Suprapubic skin (tissue), 4 donors: ENCODE measurements at regions not wholly inside any gene's neighbourhood (a gene's known extent, or its start where the extent isn't known, plus 50 kb on each side); places are given as distances from the start of the nearest gene placed in this dataset.

Experiments used
- EP300 ChIP-seq: sonication (generic); formaldehyde crosslinking; IDR thresholded peaks from one replicate; pipeline ENCODE4 v1.6.1; 2017; ENCODE audit warnings: antibody characterized with exemption
- POLR2A ChIP-seq, 2 donors: fragments of 450-650 bp; IDR thresholded peaks; one replicate each; pipeline ENCODE4 v1.6.1; 2017; ENCODE audit warnings: antibody characterized with exemption in 2 of 2, mild to moderate bottlenecking in 2 of 2, moderate library complexity in 2 of 2
- POLR2AphosphoS5 ChIP-seq, 3 donors: sonication (generic); formaldehyde crosslinking; IDR thresholded peaks; one replicate each; pipeline ENCODE4 v1.6.1; 2017; ENCODE audit warnings: antibody characterized with exemption in 3 of 3
- TF ChIP-seq, protein P1 (sequence below), 2 donors: fragments of 200-600 bp in 1 of 2; fragments of 450-650 bp in 1 of 2; sonication (generic) in 1 of 2; IDR thresholded peaks; one replicate each; pipeline ENCODE4 v1.5.1; 2016 to 2019; ENCODE audit warnings: antibody characterized with exemption in 2 of 2, mild to moderate bottlenecking in 1 of 2, moderate library complexity in 1 of 2

DNA sequence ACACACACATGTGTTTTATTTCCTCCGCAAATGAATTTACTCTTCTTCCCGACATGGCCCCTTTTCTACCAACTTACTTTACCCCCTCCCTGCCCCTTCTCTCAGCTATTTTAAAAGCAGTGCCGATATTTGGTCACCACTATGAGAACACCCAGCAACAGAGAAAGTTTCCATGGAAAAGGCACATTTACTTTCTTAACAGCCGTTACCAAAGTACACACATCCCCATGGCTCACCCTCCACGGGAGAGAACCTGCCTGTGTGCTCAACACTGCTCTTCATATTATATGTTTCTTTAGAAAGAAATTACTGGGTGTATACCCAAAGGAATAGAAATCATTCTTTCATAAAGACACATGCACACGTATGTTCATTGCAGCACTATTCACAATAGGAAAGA, 714.4 kb downstream of the DCDC2C start:
- TF ChIP-seq, protein P1, sequence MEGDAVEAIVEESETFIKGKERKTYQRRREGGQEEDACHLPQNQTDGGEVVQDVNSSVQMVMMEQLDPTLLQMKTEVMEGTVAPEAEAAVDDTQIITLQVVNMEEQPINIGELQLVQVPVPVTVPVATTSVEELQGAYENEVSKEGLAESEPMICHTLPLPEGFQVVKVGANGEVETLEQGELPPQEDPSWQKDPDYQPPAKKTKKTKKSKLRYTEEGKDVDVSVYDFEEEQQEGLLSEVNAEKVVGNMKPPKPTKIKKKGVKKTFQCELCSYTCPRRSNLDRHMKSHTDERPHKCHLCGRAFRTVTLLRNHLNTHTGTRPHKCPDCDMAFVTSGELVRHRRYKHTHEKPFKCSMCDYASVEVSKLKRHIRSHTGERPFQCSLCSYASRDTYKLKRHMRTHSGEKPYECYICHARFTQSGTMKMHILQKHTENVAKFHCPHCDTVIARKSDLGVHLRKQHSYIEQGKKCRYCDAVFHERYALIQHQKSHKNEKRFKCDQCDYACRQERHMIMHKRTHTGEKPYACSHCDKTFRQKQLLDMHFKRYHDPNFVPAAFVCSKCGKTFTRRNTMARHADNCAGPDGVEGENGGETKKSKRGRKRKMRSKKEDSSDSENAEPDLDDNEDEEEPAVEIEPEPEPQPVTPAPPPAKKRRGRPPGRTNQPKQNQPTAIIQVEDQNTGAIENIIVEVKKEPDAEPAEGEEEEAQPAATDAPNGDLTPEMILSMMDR (IDR thresholded peaks at IDR 0.05): no peak
- no peak for TF ChIP-seq POLR2AphosphoS5 (IDR thresholded peaks at IDR 0.05)
- TF ChIP-seq POLR2A (IDR thresholded peaks at IDR 0.05): no peak
- no peak for TF ChIP-seq EP300
